Adrenal gland (tissue), 9 donors: ENCODE measurements at regions not wholly inside any gene's neighbourhood (a gene's known extent, or its start where the extent isn't known, plus 50 kb on each side); places are given as distances from the start of the nearest gene placed in this dataset.

ENCODE experiments used
- DNase-seq, 7 donors: peaks; one replicate each; pipeline ENCODE4 v3.0.0-alpha.2; 2019 to 2020
- H3K27ac ChIP-seq, 5 donors: fragments of 200-600 bp; sonication (generic) in 4 of 5; 1 replicate in 3 of 5; 2 replicates in 2 of 5; pipeline versions ENCODE4 v1.5.1 to v1.8.0; 2016 to 2020; ENCODE audit warnings: mild to moderate bottlenecking in 1 of 5
- H3K27me3 ChIP-seq: fragments of 200-600 bp; 2 replicates; pipeline ENCODE4 v1.8.0; 2021
- H3K36me3 ChIP-seq, 2 donors: fragments of 200-600 bp; replicated peaks in 1 of 2; 1 replicate in 1 of 2; 2 replicates in 1 of 2; pipeline versions ENCODE4 v1.5.1 to v1.8.0; 2018 to 2022
- H3K4me1 ChIP-seq, 2 donors: fragments of 200-600 bp; replicated peaks in 1 of 2; 1 replicate in 1 of 2; 2 replicates in 1 of 2; pipeline versions ENCODE4 v1.5.1 to v1.8.0; 2018 to 2021
- H3K4me3 ChIP-seq, 4 donors: fragments of 200-600 bp; sonication (generic) in 3 of 4; one replicate each; pipeline ENCODE4 v1.5.1; 2016 to 2018
- H3K9me3 ChIP-seq, 3 donors: fragments of 200-600 bp; sonication (generic) in 1 of 3; replicated peaks in 1 of 3; 1 replicate in 2 of 3; 2 replicates in 1 of 3; pipeline versions ENCODE4 v1.5.1 to v1.8.0; 2016 to 2021
- CTCF ChIP-seq, 6 experiments: fragments of 450-650 bp in 4 of 6; fragments of 200-600 bp in 2 of 6; sonication (generic) in 1 of 6; IDR thresholded peaks; 1 replicate in 5 of 6; 2 replicates in 1 of 6; pipeline versions ENCODE4 v1.5.1 to v1.8.0; 2016 to 2021; ENCODE audit warnings: antibody characterized with exemption in 6 of 6, mild to moderate bottlenecking in 2 of 6, moderate library complexity in 1 of 6
- POLR2A ChIP-seq, 2 donors: fragments of 450-650 bp; IDR thresholded peaks; one replicate each; pipeline ENCODE4 v1.6.1; 2017; ENCODE audit warnings: antibody characterized with exemption in 2 of 2, mild to moderate bottlenecking in 2 of 2, moderate library complexity in 1 of 2
- WGBS, 4 donors: extraction: QIAGEN DNeasy Blood & Tissue Kit in 2 of 4; methylation state at CpG; one replicate each; pipeline versions ENCODE4 v1.1.5 to v1.1.7; 2013 to 2017; 5-methylcytosine and 5-hydroxymethylcytosine counted together
- intact Hi-C, 2 donors: fragments of 100-400 bp; cut with DNase I; formaldehyde crosslinking; loops; one replicate each; pipeline versions ENCODE4 v1.14.1 to v1.15.0; 2022 to 2023
- donor health status: healthy with polysubstance abuse.
- donor health status: Bipolar disorder and iron deficiency.
- donor health status: DM: yes; HTN: yes; CAD: no.
- donor health status: DM: no; HTN: no; CAD: no.
- donor health status: DM: no; HTN: no; CAD: no.

DNA sequence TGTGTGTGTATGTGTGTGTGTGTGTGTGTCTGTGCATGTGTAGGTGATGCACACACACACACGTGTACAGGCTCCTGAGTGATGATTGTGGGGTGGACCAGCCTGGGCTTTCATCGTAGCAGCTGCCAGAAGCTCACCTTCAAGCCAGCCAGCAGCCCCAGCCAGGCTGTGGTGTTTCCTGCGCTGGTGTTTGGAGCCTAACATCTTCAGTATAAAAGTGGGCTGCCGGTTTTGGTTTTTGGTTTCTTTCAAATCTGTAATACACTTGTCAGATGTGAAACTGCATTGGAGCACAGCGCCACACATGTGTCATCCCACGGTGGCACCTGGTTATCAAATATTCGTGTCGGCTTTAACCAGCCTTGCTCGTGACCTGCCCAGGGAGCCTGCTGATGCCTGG is 114.2 kb downstream of the OLFM1 start:
- H3K27me3 ChIP-seq = peaks cover 5% of the 10 kb centered on the region
- H3K4me1 ChIP-seq = no peaks in the 10 kb centered on the region
- WGBS, 4 donors = 82 to 88% (median 87%) methylated on average over 9 of the region's 9 CpGs
- H3K4me3 ChIP-seq = no peak overlapping the region
- no peak for TF ChIP-seq CTCF (IDR thresholded peaks at IDR 0.05)
- no peak for TF ChIP-seq POLR2A (IDR thresholded peaks at IDR 0.05)
- no peaks in the 10 kb centered on the region for H3K9me3 ChIP-seq
- intact Hi-C loops = no loop called here
- H3K36me3 ChIP-seq = no peaks in the 10 kb centered on the region
- H3K27ac ChIP-seq = no peak overlapping the region
- no peak for DNase-seq

DNA sequence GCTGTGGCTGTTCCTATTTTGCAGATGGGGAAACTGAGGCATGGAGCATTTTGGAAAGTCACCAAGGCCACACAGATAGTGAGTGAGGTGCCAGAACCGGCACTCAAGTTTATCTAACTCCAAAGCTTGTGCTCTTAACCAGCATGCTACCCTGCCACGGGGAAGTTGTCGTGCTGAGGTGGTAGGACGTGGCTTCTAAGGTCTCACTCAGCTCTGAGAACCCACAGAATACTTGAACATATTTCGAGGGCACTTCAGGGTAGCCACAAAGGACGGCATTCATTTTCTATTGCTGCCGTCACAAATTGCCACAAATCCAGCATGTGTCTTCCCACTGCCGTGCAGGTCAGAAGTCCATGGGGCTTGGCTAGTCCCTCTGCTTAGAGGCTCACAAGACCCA is 116.7 kb downstream of the OLFM1 start:
- no peak for DNase-seq
- Histone ChIP-seq H3K27ac (no peak overlapping the region), H3K36me3 (no peaks in the 10 kb centered on the region), H3K4me1 (no peaks in the 10 kb centered on the region), H3K27me3 (peaks cover 5% of the 10 kb centered on the region), H3K4me3 (no peak overlapping the region), H3K9me3 (no peaks in the 10 kb centered on the region)
- intact Hi-C loops = no loop called here
- WGBS, 4 donors = 89 to 95% (median 91%) methylated on average over 6 to 8 of the region's 8 CpGs
- TF ChIP-seq POLR2A (IDR thresholded peaks at IDR 0.05) (no peak), CTCF (IDR thresholded peaks at IDR 0.05) (no peak)

- no peaks in the 10 kb centered on the region for H3K4me1 ChIP-seq
- no peak overlapping the region for H3K27ac ChIP-seq
- no peaks in the 10 kb centered on the region for H3K9me3 ChIP-seq
- TF ChIP-seq POLR2A (IDR thresholded peaks at IDR 0.05) (no peak), CTCF (IDR thresholded peaks at IDR 0.05) (no peak)
- DNase-seq = no peak
- 69 to 80% (median 77%) methylated on average over 7 of the region's 7 CpGs for WGBS, 4 donors
- intact Hi-C loops = no loop called here
- H3K27me3 ChIP-seq = no peaks in the 10 kb centered on the region
- H3K4me3 ChIP-seq = no peak overlapping the region
- no peaks in the 10 kb centered on the region for H3K36me3 ChIP-seq
Measured at GRCh38 chr9:135209136-135209535, 121.7 kb downstream of the OLFM1 start.

GRCh38 chr9:135209852-135210251 is 122.4 kb downstream of the OLFM1 start:
- 30 to 45% (median 36%) methylated on average over 2 of the region's 2 CpGs for WGBS, 4 donors
- intact Hi-C loops = no loop called here
- no peaks in the 10 kb centered on the region for H3K4me1 ChIP-seq
- peak in 4 of 7 donors; percentile 35 to 42 (median 38) for DNase-seq
- H3K27ac ChIP-seq = no peak overlapping the region
- H3K36me3 ChIP-seq = no peaks in the 10 kb centered on the region
- H3K9me3 ChIP-seq = no peaks in the 10 kb centered on the region
- TF ChIP-seq CTCF (IDR thresholded peaks at IDR 0.05) (no peak), POLR2A (IDR thresholded peaks at IDR 0.05) (no peak)
- H3K27me3 ChIP-seq = no peaks in the 10 kb centered on the region
- H3K4me3 ChIP-seq = no peak overlapping the region
